ENCODE measurements at regions not wholly inside any gene's neighbourhood (a gene's known extent, or its start where the extent isn't known, plus 50 kb on each side); places are given as distances from the start of the nearest gene placed in this dataset.
"Not testable (repeated sequence)": the region's sequence is repeated elsewhere in the genome, so short reads cannot be mapped to it uniquely, and the experiment has no call there.

DNA sequence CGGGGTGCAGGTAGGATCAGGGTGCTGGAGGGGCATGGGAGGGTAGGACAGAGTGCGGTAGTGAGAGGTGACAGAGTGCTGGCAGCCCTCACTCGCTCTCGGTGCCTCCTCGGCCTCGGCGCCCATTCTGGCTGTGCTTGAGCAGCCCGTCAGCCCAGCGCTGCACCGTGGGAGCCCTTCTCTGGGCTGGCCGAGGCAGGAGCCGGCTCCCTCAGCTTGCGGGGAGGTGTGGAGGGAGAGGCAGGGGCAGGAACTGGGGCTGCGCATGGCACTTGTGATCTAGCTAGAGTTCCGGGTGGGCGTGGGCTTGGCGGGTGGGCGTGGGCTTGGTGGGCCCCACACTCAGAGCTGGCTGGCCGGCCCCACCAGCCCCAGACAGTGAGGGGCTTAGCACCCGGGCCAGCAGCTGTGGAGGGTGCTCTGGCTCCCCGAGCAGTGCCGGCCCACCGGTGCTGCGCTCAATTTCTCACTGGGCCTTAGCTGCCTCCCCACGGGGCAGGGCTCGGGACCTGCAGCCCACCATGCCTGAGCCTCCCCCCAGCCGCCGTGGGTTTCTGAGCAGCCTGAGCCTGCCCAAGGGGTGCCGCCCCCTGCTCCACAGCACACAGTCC, 112.8 kb upstream of the DUSP22 start:
- Histone ChIP-seq H3K9ac (ENCODE audit: extremely low read depth, insufficient read length, low read length) (no peak overlapping the region), H3K18ac (ENCODE audit: insufficient read length, low read depth, low read length) (no peak overlapping the region), H2BK5ac (ENCODE audit: insufficient read length, low read length) (no peak overlapping the region), H2BK12ac (ENCODE audit: insufficient read length, low read depth, low read length) (no peak overlapping the region), H3K27me3 (ENCODE audit: insufficient read depth, low read length) (no peaks in the 10 kb centered on the region), H2AFZ (ENCODE audit: low read length) (no peak overlapping the region), H4K91ac (ENCODE audit: insufficient read length, low read depth, low read length) (no peak overlapping the region), H3K4me1 (ENCODE audit: insufficient read depth, low read length) (no peaks in the 10 kb centered on the region), H3K4me2 (ENCODE audit: insufficient read depth, insufficient read length, low read length) (no peak overlapping the region), H2AK5ac (ENCODE audit: insufficient read length, low read length) (no peak overlapping the region), H4K5ac (ENCODE audit: insufficient read length, low read depth, low read length) (no peak overlapping the region), H3K4ac (ENCODE audit: low read depth, low read length) (no peak overlapping the region), H3K23ac (ENCODE audit: insufficient read length, low read depth, low read length) (no peak overlapping the region), H4K8ac (replicated peaks; ENCODE audit: insufficient read length, low read depth, low read length) (no peak overlapping the region), H3K23me2 (ENCODE audit: insufficient read length, low read depth, low read length, poor library complexity, severe bottlenecking) (no peaks in the 10 kb centered on the region), H3K14ac (ENCODE audit: insufficient read depth, low read length) (no peak overlapping the region), H3K56ac (ENCODE audit: insufficient read length, low read depth, low read length) (no peak overlapping the region), H3K9me3 (ENCODE audit: control insufficient read depth, low read depth, low read length) (no peaks in the 10 kb centered on the region), H3K27ac (ENCODE audit: insufficient read length, low read depth, low read length) (no peak overlapping the region), H2BK15ac (ENCODE audit: low read depth, low read length) (no peak overlapping the region), H2BK20ac (ENCODE audit: low read depth, low read length, poor library complexity, severe bottlenecking) (no peak overlapping the region), H2BK120ac (ENCODE audit: low read depth, low read length, poor library complexity, severe bottlenecking) (no peak overlapping the region), H3T11ph (ENCODE audit: low read length) (no peak overlapping the region), H3K79me1 (ENCODE audit: insufficient read depth, low read depth, low read length, poor library complexity, severe bottlenecking) (no peaks in the 10 kb centered on the region), H4K20me1 (ENCODE audit: control insufficient read depth, insufficient read depth, insufficient read length) (no peaks in the 10 kb centered on the region), H3K79me2 (ENCODE audit: insufficient read depth, low read length) (no peaks in the 10 kb centered on the region)
- WGBS (ENCODE audit: extremely low coverage, insufficient read length, low lambda C conversion rate) = no CpG with 5 or more reads among the region's 29 CpGs
- H3K27ac Mint-ChIP-seq = no peak overlapping the region
- H3K4me3 Mint-ChIP-seq = no peak overlapping the region
- H3K36me3 Mint-ChIP-seq (ENCODE audit: insufficient read depth in 1 of 3, low read depth in 3 of 3) = peaks cover 6 to 13% (median 9%) of the 10 kb centered on the region in 3 experiments
- peaks cover 11% of the 10 kb centered on the region for H3K27me3 Mint-ChIP-seq (ENCODE audit: low read depth)
- no peak for DNase-seq
- H3K4me1 Mint-ChIP-seq = peaks cover 7 to 14% of the 10 kb centered on the region in 2 experiments; a peak in 3 of 4 replicates
- H3K9me3 Mint-ChIP-seq = peaks cover 27 to 36% of the 10 kb centered on the region in 2 experiments
- TF ChIP-seq, protein P1, sequence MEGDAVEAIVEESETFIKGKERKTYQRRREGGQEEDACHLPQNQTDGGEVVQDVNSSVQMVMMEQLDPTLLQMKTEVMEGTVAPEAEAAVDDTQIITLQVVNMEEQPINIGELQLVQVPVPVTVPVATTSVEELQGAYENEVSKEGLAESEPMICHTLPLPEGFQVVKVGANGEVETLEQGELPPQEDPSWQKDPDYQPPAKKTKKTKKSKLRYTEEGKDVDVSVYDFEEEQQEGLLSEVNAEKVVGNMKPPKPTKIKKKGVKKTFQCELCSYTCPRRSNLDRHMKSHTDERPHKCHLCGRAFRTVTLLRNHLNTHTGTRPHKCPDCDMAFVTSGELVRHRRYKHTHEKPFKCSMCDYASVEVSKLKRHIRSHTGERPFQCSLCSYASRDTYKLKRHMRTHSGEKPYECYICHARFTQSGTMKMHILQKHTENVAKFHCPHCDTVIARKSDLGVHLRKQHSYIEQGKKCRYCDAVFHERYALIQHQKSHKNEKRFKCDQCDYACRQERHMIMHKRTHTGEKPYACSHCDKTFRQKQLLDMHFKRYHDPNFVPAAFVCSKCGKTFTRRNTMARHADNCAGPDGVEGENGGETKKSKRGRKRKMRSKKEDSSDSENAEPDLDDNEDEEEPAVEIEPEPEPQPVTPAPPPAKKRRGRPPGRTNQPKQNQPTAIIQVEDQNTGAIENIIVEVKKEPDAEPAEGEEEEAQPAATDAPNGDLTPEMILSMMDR (conservative IDR thresholded peaks at IDR 0.05) = no peak

DNA sequence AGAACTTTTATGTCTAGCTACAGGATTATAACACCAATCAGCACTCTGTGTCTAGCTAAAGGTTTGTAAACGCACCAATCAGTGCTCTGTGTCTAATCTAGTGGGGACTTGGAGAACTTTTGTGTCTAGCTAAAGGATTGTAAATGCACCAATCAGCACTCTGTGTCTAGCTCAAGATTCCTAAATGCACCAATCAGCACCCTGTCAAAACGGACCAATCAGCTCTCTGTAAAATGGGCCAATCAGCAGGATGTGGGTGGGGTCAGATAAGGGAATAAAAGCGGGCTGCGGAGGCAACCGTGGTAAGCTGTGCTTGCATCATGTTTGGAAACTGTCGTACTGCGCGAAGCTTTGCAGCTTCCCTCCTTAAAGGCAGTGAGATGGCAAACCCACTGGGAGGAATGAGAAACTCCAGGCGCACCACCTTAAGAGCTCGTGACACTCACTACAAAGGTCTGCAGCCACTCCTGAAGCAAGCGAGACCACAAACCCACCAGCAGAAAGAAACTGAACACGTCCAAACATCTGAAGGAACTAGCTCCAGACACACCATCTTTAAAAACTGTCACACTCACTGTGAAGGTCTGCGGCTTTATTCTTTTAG, 112.1 kb upstream of the DUSP22 start:
- not testable (repeated sequence) for H2AFZ ChIP-seq (ENCODE audit: low read length)

More for the DNA sequence above, 112.1 kb upstream of the DUSP22 start:
- not testable (repeated sequence) for H3K23me2 ChIP-seq (ENCODE audit: insufficient read length, low read depth, low read length, poor library complexity, severe bottlenecking); H4K91ac ChIP-seq (ENCODE audit: insufficient read length, low read depth, low read length); H3K27me3 Mint-ChIP-seq (ENCODE audit: low read depth); H3K23ac ChIP-seq (ENCODE audit: insufficient read length, low read depth, low read length); H3K4me3 Mint-ChIP-seq; H3K27ac ChIP-seq (ENCODE audit: insufficient read length, low read depth, low read length); H3T11ph ChIP-seq (ENCODE audit: low read length); DNase-seq; H4K8ac ChIP-seq (replicated peaks; ENCODE audit: insufficient read length, low read depth, low read length); H2BK20ac ChIP-seq (ENCODE audit: low read depth, low read length, poor library complexity, severe bottlenecking); H3K9ac ChIP-seq (ENCODE audit: extremely low read depth, insufficient read length, low read length); H3K18ac ChIP-seq (ENCODE audit: insufficient read length, low read depth, low read length); H2AK5ac ChIP-seq (ENCODE audit: insufficient read length, low read length); H3K79me2 ChIP-seq (ENCODE audit: insufficient read depth, low read length); H3K56ac ChIP-seq (ENCODE audit: insufficient read length, low read depth, low read length); H3K14ac ChIP-seq (ENCODE audit: insufficient read depth, low read length); H3K27ac Mint-ChIP-seq; H3K79me1 ChIP-seq (ENCODE audit: insufficient read depth, low read depth, low read length, poor library complexity, severe bottlenecking); H4K20me1 ChIP-seq (ENCODE audit: control insufficient read depth, insufficient read depth, insufficient read length); H3K4me2 ChIP-seq (ENCODE audit: insufficient read depth, insufficient read length, low read length); H3K27me3 ChIP-seq (ENCODE audit: insufficient read depth, low read length); H3K9me3 ChIP-seq (ENCODE audit: control insufficient read depth, low read depth, low read length); H2BK12ac ChIP-seq (ENCODE audit: insufficient read length, low read depth, low read length); H2BK120ac ChIP-seq (ENCODE audit: low read depth, low read length, poor library complexity, severe bottlenecking); H3K4me1 ChIP-seq (ENCODE audit: insufficient read depth, low read length); H2BK15ac ChIP-seq (ENCODE audit: low read depth, low read length); H3K4ac ChIP-seq (ENCODE audit: low read depth, low read length); H2BK5ac ChIP-seq (ENCODE audit: insufficient read length, low read length); H4K5ac ChIP-seq (ENCODE audit: insufficient read length, low read depth, low read length)
- peaks cover 7 to 14% of the 10 kb centered on the region in 2 experiments; a peak in 3 of 4 replicates for H3K4me1 Mint-ChIP-seq
- no CpG with 5 or more reads among the region's 13 CpGs for WGBS (ENCODE audit: extremely low coverage, insufficient read length, low lambda C conversion rate)
- H3K36me3 Mint-ChIP-seq (ENCODE audit: insufficient read depth in 1 of 3, low read depth in 3 of 3) = peaks cover 6 to 13% (median 9%) of the 10 kb centered on the region in 3 experiments
- H3K9me3 Mint-ChIP-seq = peaks cover 26 to 30% of the 10 kb centered on the region in 2 experiments
